ENCODE measurements at regions not wholly inside any gene's neighbourhood (a gene's known extent, or its start where the extent isn't known, plus 50 kb on each side); places are given as distances from the start of the nearest gene placed in this dataset.

- Mint-ChIP-seq H3K9me3 (ENCODE audit: insufficient read depth) (no peaks in the 10 kb centered on the region), H3K4me1 (no peaks in the 10 kb centered on the region), H3K27me3 (no peaks in the 10 kb centered on the region), H3K4me3 (no peak overlapping the region), H3K27ac (no peak overlapping the region)
- Histone ChIP-seq H3K36me3 (replicated peaks in 1 of 2; ENCODE audit: control extremely low read depth in 1 of 2, control insufficient read depth in 1 of 2, extremely low read depth in 1 of 2, insufficient read depth in 2 of 2, low read length in 1 of 2) (no peaks in the 10 kb centered on the region), H3K27ac (ENCODE audit: low read length in 2 of 2) (no peak overlapping the region), H3K27me3 (replicated peaks in 1 of 4; ENCODE audit: control extremely low read depth in 1 of 4, control insufficient read depth in 3 of 4, insufficient read depth in 4 of 4, low read length in 3 of 4) (no peaks in the 10 kb centered on the region), H3K9me3 (ENCODE audit: control extremely low read depth in 1 of 3, control insufficient read depth in 2 of 3, insufficient read depth in 1 of 3, low read length in 2 of 3) (no peaks in the 10 kb centered on the region), H3K4me2 (replicated peaks; ENCODE audit: low read depth, low read length, poor library complexity, severe bottlenecking) (no peak overlapping the region), H3K4me3 (ENCODE audit: control extremely low read depth in 1 of 5, extremely low read depth in 1 of 5, insufficient read depth in 1 of 5, low read depth in 2 of 5, low read length in 4 of 5) (no peak overlapping the region), H3K4me1 (ENCODE audit: control insufficient read depth in 2 of 2, insufficient read depth in 2 of 2, low read length in 2 of 2) (no peaks in the 10 kb centered on the region), H4K20me1 (ENCODE audit: control insufficient read depth, insufficient read depth, low read length, poor library complexity, severe bottlenecking) (no peaks in the 10 kb centered on the region), H3K79me2 (ENCODE audit: control insufficient read depth, insufficient read depth, low read length) (no peaks in the 10 kb centered on the region), H3K9ac (ENCODE audit: low read length) (no peak overlapping the region), H2AFZ (ENCODE audit: insufficient read depth, low read depth, low read length, poor library complexity, severe bottlenecking) (no peak overlapping the region)
- WGBS (ENCODE audit: insufficient coverage): no CpG with 5 or more reads among the region's 1 CpG
- no peak for ATAC-seq (ENCODE audit: low read depth)
- TF ChIP-seq CTCF (IDR thresholded peaks at IDR 0.05): no peak
- no peak for TF ChIP-seq EZH2 (IDR thresholded peaks at IDR 0.05; ENCODE audit: borderline replicate concordance, insufficient read depth, low read depth, low read length, poor library complexity, severe bottlenecking)
- intact Hi-C loops (cut with micrococcal nuclease): no loop called here
- POLR2A ChIA-PET: no interaction called here
- CTCF ChIA-PET: no interaction called here
- no peak for DNase-seq
Observed at GRCh38 chr5:98419825-98420224, 353.6 kb upstream of the RGMB start.

- Histone ChIP-seq H4K20me1 (ENCODE audit: control insufficient read depth, insufficient read depth, low read length, poor library complexity, severe bottlenecking) (no peaks in the 10 kb centered on the region), H3K4me2 (replicated peaks; ENCODE audit: low read depth, low read length, poor library complexity, severe bottlenecking) (no peak overlapping the region), H3K79me2 (ENCODE audit: control insufficient read depth, insufficient read depth, low read length) (no peaks in the 10 kb centered on the region), H3K27me3 (replicated peaks in 1 of 4; ENCODE audit: control extremely low read depth in 1 of 4, control insufficient read depth in 3 of 4, insufficient read depth in 4 of 4, low read length in 3 of 4) (no peaks in the 10 kb centered on the region), H3K9ac (ENCODE audit: low read length) (no peak overlapping the region), H3K36me3 (replicated peaks in 1 of 2; ENCODE audit: control extremely low read depth in 1 of 2, control insufficient read depth in 1 of 2, extremely low read depth in 1 of 2, insufficient read depth in 2 of 2, low read length in 1 of 2) (no peaks in the 10 kb centered on the region), H3K9me3 (ENCODE audit: control extremely low read depth in 1 of 3, control insufficient read depth in 2 of 3, insufficient read depth in 1 of 3, low read length in 2 of 3) (no peaks in the 10 kb centered on the region), H3K4me1 (ENCODE audit: control insufficient read depth in 2 of 2, insufficient read depth in 2 of 2, low read length in 2 of 2) (no peaks in the 10 kb centered on the region), H2AFZ (ENCODE audit: insufficient read depth, low read depth, low read length, poor library complexity, severe bottlenecking) (no peak overlapping the region), H3K4me3 (ENCODE audit: control extremely low read depth in 1 of 5, extremely low read depth in 1 of 5, insufficient read depth in 1 of 5, low read depth in 2 of 5, low read length in 4 of 5) (no peak overlapping the region), H3K27ac (ENCODE audit: low read length in 2 of 2) (no peak overlapping the region)
- intact Hi-C loops (cut with micrococcal nuclease): no loop called here
- Mint-ChIP-seq H3K27me3 (no peaks in the 10 kb centered on the region), H3K4me3 (no peak overlapping the region), H3K4me1 (peaks cover 6% of the 10 kb centered on the region), H3K27ac (no peak overlapping the region), H3K9me3 (ENCODE audit: insufficient read depth) (no peaks in the 10 kb centered on the region)
- POLR2A ChIA-PET: no interaction called here
- TF ChIP-seq EZH2 (IDR thresholded peaks at IDR 0.05; ENCODE audit: borderline replicate concordance, insufficient read depth, low read depth, low read length, poor library complexity, severe bottlenecking) (no peak), CTCF (IDR thresholded peaks at IDR 0.05) (no peak)
- DNase-seq (no peak), ATAC-seq (ENCODE audit: low read depth) (no peak)
- 95% methylated on average over 3 of the region's 4 CpGs for WGBS (ENCODE audit: insufficient coverage)
- CTCF ChIA-PET: no interaction called here
Observed at GRCh38 chr5:98424681-98425450, 348.6 kb upstream of the RGMB start.
